Neural progenitor cell (in vitro differentiated cells): ENCODE measurements at regions not wholly inside any gene's neighbourhood (a gene's known extent, or its start where the extent isn't known, plus 50 kb on each side); places are given as distances from the start of the nearest gene placed in this dataset.

ENCODE experiments used
- EZH2 ChIP-seq: fragments of 200-600 bp; sonication (generic); IDR thresholded peaks from 2 replicates; pipeline ENCODE4 v1.6.1; 2017; ENCODE audit warnings: antibody characterized with exemption, mild to moderate bottlenecking, moderate library complexity
- EZH2phosphoT487 ChIP-seq: fragments of 200-600 bp; sonication (generic); IDR thresholded peaks from 2 replicates; pipeline ENCODE4 v1.6.1; 2017; ENCODE audit warnings: antibody characterized with exemption
- TF ChIP-seq, protein P1 (sequence below): fragments of 200-600 bp; sonication (generic); IDR thresholded peaks from 2 replicates; pipeline ENCODE4 v1.5.1; 2017; ENCODE audit warnings: antibody characterized with exemption, mild to moderate bottlenecking

DNA sequence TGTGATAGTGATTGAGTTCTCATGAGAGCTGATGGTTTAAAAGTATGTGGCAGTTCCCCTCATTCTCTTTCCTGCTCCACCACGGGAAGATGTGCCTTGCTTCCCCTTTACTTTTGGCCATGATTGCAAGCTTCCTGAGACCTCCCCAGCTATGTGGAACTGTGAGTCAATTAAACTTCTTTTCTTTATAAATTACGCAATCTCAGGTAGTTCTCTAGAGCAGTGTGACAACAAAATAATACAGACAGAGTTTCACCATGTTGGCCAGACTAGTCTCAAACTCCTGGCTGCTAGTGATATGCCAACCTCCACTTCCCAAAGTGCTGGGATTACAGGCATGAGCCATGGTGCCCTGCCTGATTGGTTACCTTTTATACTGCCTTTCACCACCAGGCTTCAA lies 755.2 kb downstream of the METTL15 start:
- TF ChIP-seq, protein P1, sequence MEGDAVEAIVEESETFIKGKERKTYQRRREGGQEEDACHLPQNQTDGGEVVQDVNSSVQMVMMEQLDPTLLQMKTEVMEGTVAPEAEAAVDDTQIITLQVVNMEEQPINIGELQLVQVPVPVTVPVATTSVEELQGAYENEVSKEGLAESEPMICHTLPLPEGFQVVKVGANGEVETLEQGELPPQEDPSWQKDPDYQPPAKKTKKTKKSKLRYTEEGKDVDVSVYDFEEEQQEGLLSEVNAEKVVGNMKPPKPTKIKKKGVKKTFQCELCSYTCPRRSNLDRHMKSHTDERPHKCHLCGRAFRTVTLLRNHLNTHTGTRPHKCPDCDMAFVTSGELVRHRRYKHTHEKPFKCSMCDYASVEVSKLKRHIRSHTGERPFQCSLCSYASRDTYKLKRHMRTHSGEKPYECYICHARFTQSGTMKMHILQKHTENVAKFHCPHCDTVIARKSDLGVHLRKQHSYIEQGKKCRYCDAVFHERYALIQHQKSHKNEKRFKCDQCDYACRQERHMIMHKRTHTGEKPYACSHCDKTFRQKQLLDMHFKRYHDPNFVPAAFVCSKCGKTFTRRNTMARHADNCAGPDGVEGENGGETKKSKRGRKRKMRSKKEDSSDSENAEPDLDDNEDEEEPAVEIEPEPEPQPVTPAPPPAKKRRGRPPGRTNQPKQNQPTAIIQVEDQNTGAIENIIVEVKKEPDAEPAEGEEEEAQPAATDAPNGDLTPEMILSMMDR, result no peak
- TF ChIP-seq EZH2phosphoT487 (no peak), EZH2 (no peak)
